Thyroid gland (tissue), 4 donors: ENCODE measurements at regions not wholly inside any gene's neighbourhood (a gene's known extent, or its start where the extent isn't known, plus 50 kb on each side); places are given as distances from the start of the nearest gene placed in this dataset.

Experiments
- DNase-seq, 2 donors: peaks; one replicate each; pipeline ENCODE4 v3.0.0-alpha.2; 2019
- H3K27ac ChIP-seq, 3 donors: fragments of 200-600 bp; sonication (generic); 1 replicate in 2 of 3; 2 replicates in 1 of 3; pipeline ENCODE4 v1.5.1; 2016 to 2019; ENCODE audit warnings: mild to moderate bottlenecking in 1 of 3, moderate library complexity in 1 of 3
- H3K27me3 ChIP-seq: fragments of 200-600 bp; sonication (generic); one replicate; pipeline ENCODE4 v1.5.1; 2019
- H3K36me3 ChIP-seq, 2 donors: fragments of 200-600 bp; sonication (generic); one replicate each; pipeline ENCODE4 v1.5.1; 2016 to 2019
- H3K4me1 ChIP-seq, 2 donors: fragments of 200-600 bp; sonication (generic); one replicate each; pipeline ENCODE4 v1.5.1; 2017 to 2019
- H3K4me3 ChIP-seq, 3 donors: fragments of 200-600 bp; sonication (generic); replicated peaks in 1 of 3; 1 replicate in 2 of 3; 2 replicates in 1 of 3; pipeline ENCODE4 v1.5.1; 2016; ENCODE audit warnings: mild to moderate bottlenecking in 1 of 3
- H3K9me3 ChIP-seq: fragments of 200-600 bp; sonication (generic); one replicate; pipeline ENCODE4 v1.5.1; 2017
- CTCF ChIP-seq, 6 experiments: fragments of 200-600 bp in 3 of 6; fragments of 450-650 bp in 3 of 6; sonication (generic) in 3 of 6; IDR thresholded peaks; one replicate each; pipeline ENCODE4 v1.5.1; 2016 to 2019; ENCODE audit warnings: antibody characterized with exemption in 6 of 6, mild to moderate bottlenecking in 2 of 6, inconsistent platforms in 1 of 6, moderate library complexity in 1 of 6
- POLR2A ChIP-seq, 2 donors: fragments of 450-650 bp; IDR thresholded peaks; one replicate each; pipeline ENCODE4 v1.6.1; 2017; ENCODE audit warnings: antibody characterized with exemption in 2 of 2, mild to moderate bottlenecking in 2 of 2, moderate library complexity in 1 of 2
- WGBS, 2 donors: methylation state at CpG; one replicate each; pipeline ENCODE4 v1.1.5; 2017; 5-methylcytosine and 5-hydroxymethylcytosine counted together
- intact Hi-C: fragments of 100-400 bp; cut with DNase I; formaldehyde crosslinking; loops from one replicate; pipeline ENCODE4 v1.15.1; 2023

GRCh38 chr12:124679533-124680371, 112.3 kb upstream of the NCOR2 start:
- H3K4me1 ChIP-seq = peaks cover 9 to 42% of the 10 kb centered on the region in 2 donors
- 56 to 71% methylated on average over 8 to 12 of the region's 17 CpGs for WGBS, 2 donors

GRCh38 chr12:124679047-124679446, 111.6 kb upstream of the NCOR2 start:
- TF ChIP-seq POLR2A (IDR thresholded peaks at IDR 0.05) = no peak
- TF ChIP-seq CTCF (IDR thresholded peaks at IDR 0.05) = no peak
- no peaks in the 10 kb centered on the region for H3K9me3 ChIP-seq
- H3K27ac ChIP-seq = no peak overlapping the region
- H3K4me1 ChIP-seq = peaks cover 8 to 36% of the 10 kb centered on the region in 2 donors
- no peak overlapping the region for H3K4me3 ChIP-seq
- H3K27me3 ChIP-seq = no peaks in the 10 kb centered on the region
- DNase-seq = no peak
- intact Hi-C loops = no loop called here
- 87 to 88% methylated on average over 3 to 4 of the region's 4 CpGs for WGBS, 2 donors
- no peaks in the 10 kb centered on the region for H3K36me3 ChIP-seq

More at GRCh38 chr12:124679533-124680371, 112.3 kb upstream of the NCOR2 start:
- TF ChIP-seq POLR2A (IDR thresholded peaks at IDR 0.05) = no peak
- TF ChIP-seq CTCF (IDR thresholded peaks at IDR 0.05) = no peak
- H3K4me3 ChIP-seq = no peak overlapping the region
- no peaks in the 10 kb centered on the region for H3K36me3 ChIP-seq
- no peaks in the 10 kb centered on the region for H3K27me3 ChIP-seq
- H3K9me3 ChIP-seq = no peaks in the 10 kb centered on the region
- intact Hi-C loops = no loop called here
- no peak overlapping the region for H3K27ac ChIP-seq
- peak; percentile 46 to 61 for DNase-seq

- H3K27me3 ChIP-seq = no peaks in the 10 kb centered on the region
- intact Hi-C loops = no loop called here
- no peaks in the 10 kb centered on the region for H3K36me3 ChIP-seq
- H3K9me3 ChIP-seq = no peaks in the 10 kb centered on the region
- TF ChIP-seq POLR2A (IDR thresholded peaks at IDR 0.05) (no peak), CTCF (IDR thresholded peaks at IDR 0.05) (no peak)
- no peak overlapping the region for H3K27ac ChIP-seq
- peaks cover 8 to 36% of the 10 kb centered on the region in 2 donors for H3K4me1 ChIP-seq
- no peak overlapping the region for H3K4me3 ChIP-seq
- 57% methylated on average over 12 of the region's 15 CpGs; no CpG with 5 or more reads in 1 of the 2 donors for WGBS, 2 donors
- no peak for DNase-seq
These were observed 111.0 kb upstream of the NCOR2 start for GRCh38 chr12:124678421-124678893.

- intact Hi-C loops = no loop called here
- peaks cover 8 to 30% of the 10 kb centered on the region in 2 donors for H3K4me1 ChIP-seq
- WGBS, 2 donors = 95 to 97% methylated on average over 20 to 21 of the region's 21 CpGs
These were observed 110.3 kb upstream of the NCOR2 start for GRCh38 chr12:124677552-124678356.

More at GRCh38 chr12:124677552-124678356, 110.3 kb upstream of the NCOR2 start:
- Histone ChIP-seq H3K27ac (no peak overlapping the region), H3K27me3 (no peaks in the 10 kb centered on the region), H3K4me3 (no peak overlapping the region), H3K9me3 (no peaks in the 10 kb centered on the region), H3K36me3 (no peaks in the 10 kb centered on the region)
- no peak for TF ChIP-seq POLR2A (IDR thresholded peaks at IDR 0.05)
- TF ChIP-seq CTCF (IDR thresholded peaks at IDR 0.05) = no peak
- DNase-seq = no peak
